Kidney epithelial cell (primary cell): ENCODE measurements at regions not wholly inside any gene's neighbourhood (a gene's known extent, or its start where the extent isn't known, plus 50 kb on each side); places are given as distances from the start of the nearest gene placed in this dataset.

Source experiments
- DNase-seq: peaks from one replicate; pipeline ENCODE4 v3.0.0-alpha.2; 2010; ENCODE audit warnings: low read depth
- H3K27me3 ChIP-seq: 2 replicates; pipeline ENCODE4 v1.6.0; 2011; ENCODE audit warnings: low read length; ENCODE audit not compliant: control insufficient read depth, insufficient read depth
- H3K36me3 ChIP-seq: 2 replicates; pipeline ENCODE4 v1.5.1; 2011; ENCODE audit warnings: low read length; ENCODE audit not compliant: control insufficient read depth, insufficient read depth
- H3K4me3 ChIP-seq: 2 replicates; pipeline ENCODE4 v1.5.1; 2011; ENCODE audit warnings: low read depth, mild to moderate bottlenecking, control low read depth, low read length
- TF ChIP-seq, protein P1 (sequence below): IDR thresholded peaks from 2 replicates; pipeline ENCODE4 v1.5.1; 2011; ENCODE audit warnings: mild to moderate bottlenecking, moderate library complexity, low read length, control low read depth, inconsistent platforms; ENCODE audit not compliant: insufficient read depth, poor library complexity, severe bottlenecking

DNA sequence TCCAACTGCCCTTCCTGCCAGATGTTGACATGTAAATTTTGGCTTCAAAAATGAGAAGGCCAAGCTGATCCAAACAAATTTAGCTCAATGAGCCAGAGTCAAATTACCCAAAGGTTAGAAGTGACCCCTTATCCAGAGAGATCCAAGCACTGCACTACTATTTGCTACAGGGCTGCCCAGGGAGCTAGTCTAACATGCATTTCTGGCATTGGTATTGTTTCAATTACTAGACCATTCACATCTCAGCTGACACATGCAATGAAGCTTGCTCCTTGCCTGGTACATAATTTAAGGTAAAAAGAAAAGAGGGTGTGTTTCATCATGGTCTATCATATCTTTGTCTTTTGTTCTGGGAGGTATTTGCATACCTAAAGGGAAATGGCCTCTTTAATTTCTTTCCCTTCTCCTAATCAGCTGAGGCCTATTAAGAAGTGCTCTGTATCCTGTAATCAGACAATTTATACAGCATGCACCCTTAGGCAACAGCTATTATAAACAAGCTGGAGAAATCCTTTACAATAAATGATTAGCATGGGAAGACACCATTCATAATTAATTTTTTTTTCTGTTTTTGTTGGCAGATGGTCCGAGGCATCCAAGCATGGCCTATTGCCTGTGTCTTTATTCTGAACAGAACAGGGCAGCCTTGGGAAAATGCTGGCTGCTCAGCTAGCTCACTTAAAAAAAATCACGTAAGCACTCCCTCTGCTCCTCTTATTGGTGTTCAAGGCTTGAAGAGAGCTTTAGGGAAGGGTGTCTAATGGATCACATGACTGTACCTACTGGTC is 161.5 kb upstream of the SALL1 start:
- H3K4me3 ChIP-seq, result no peak overlapping the region
- TF ChIP-seq, protein P1, sequence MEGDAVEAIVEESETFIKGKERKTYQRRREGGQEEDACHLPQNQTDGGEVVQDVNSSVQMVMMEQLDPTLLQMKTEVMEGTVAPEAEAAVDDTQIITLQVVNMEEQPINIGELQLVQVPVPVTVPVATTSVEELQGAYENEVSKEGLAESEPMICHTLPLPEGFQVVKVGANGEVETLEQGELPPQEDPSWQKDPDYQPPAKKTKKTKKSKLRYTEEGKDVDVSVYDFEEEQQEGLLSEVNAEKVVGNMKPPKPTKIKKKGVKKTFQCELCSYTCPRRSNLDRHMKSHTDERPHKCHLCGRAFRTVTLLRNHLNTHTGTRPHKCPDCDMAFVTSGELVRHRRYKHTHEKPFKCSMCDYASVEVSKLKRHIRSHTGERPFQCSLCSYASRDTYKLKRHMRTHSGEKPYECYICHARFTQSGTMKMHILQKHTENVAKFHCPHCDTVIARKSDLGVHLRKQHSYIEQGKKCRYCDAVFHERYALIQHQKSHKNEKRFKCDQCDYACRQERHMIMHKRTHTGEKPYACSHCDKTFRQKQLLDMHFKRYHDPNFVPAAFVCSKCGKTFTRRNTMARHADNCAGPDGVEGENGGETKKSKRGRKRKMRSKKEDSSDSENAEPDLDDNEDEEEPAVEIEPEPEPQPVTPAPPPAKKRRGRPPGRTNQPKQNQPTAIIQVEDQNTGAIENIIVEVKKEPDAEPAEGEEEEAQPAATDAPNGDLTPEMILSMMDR, result no peak

DNA sequence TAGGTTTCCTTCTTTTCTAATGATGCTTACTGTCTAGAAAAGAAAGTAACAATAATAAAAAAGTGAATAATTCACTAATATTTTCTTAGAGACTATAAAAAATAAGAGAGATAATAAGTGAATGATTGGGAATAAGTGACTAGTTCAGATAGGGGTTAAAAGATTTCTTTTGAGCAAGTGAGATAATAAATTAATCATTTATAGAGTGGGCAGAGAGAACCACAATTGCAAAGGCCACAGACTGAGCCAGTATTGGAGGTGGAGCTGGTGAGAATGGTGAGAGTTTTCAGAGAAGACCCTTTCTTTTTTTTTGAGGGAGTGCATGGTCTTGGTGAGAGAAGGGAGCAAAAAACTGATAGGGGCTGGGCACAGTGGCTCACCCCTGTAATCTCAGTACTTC is 159.1 kb upstream of the SALL1 start:
- no peak for DNase-seq
- TF ChIP-seq, protein P1, result no peak
- Histone ChIP-seq H3K36me3 (no peaks in the 10 kb centered on the region), H3K27me3 (no peaks in the 10 kb centered on the region), H3K4me3 (no peak overlapping the region)

More for the DNA sequence above, 161.5 kb upstream of the SALL1 start:
- DNase-seq, result no peak
- no peaks in the 10 kb centered on the region for H3K36me3 ChIP-seq
- H3K27me3 ChIP-seq, result no peaks in the 10 kb centered on the region

DNA sequence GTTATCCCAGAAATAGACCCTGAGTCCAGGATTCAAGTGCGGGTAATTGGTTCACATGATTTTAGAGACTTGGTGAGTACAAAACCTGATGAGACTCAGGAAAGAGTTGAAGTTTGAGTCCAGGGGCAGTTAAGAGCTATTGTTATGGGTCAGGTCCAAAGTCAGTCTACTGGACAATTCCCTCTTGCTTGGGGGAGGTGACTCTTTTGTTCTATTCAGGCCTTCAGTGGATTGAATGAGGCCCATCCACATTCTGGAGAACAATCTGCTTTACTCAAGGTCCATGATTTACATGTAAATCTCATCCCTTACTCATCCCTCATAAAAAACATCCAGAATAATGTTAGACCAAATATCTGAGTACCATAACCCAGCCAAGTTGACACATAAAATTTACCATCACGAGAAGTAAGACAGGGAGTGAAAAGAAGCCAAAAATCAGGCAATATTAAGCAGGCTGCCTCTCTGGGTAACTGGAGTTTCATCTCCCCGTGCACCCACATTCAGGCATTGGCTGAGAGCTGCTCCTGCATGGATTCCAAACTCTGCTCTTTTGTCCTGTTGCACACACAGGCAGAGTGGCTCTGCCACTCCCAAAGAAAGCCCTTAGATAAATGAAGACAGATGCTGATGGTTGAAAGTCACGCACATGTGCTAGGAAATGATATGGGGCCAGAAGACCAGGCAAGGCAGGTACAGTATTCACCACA is 156.0 kb upstream of the SALL1 start:
- TF ChIP-seq, protein P1, result no peak
- Histone ChIP-seq H3K27me3 (no peaks in the 10 kb centered on the region), H3K36me3 (no peaks in the 10 kb centered on the region), H3K4me3 (no peak overlapping the region)
- no peak for DNase-seq

DNA sequence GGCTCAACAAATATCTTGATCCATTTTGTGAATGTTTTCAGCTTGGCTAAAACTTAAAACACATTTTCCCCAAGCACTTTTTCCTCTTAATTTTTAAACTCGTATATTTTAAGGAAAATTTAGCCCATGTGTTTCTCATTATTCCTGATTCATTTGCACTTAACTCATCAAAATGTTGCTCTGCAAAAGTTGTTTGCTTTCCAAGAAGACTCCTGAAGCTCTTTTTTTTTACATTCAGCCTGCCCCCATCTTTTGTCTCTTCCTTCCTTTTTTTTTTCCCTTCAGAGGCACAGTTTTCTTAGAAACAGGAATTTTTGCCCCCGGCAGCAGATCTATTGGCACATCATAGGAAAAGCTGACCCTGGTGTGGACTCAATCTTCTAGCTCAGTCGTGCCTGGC is 155.0 kb upstream of the SALL1 start:
- Histone ChIP-seq H3K4me3 (no peak overlapping the region), H3K27me3 (no peaks in the 10 kb centered on the region), H3K36me3 (no peaks in the 10 kb centered on the region)
- TF ChIP-seq, protein P1, result no peak
- DNase-seq, result no peak

DNA sequence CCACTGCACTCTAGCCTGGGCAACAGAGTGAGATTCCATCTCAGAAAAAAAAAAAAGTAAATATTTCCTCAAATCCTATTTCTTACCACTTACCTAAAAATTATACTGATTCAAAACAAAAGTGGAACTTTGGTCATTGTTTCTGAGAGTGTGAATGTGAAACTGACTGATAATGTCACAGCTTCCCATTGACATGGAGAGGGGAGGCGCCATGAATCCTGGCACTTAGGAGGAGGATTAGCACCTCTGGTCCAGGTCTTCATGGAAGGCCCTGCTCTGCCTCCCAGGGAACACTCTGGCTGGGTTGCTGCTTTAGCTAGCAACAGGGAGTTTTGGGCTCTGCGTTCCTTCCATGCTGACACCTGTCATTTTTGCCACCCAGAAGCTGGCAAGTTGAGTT is 154.3 kb upstream of the SALL1 start:
- TF ChIP-seq, protein P1, result no peak
- Histone ChIP-seq H3K27me3 (no peaks in the 10 kb centered on the region), H3K4me3 (no peak overlapping the region), H3K36me3 (no peaks in the 10 kb centered on the region)
- no peak for DNase-seq
